ENCODE measurements at regions not wholly inside any gene's neighbourhood (a gene's known extent, or its start where the extent isn't known, plus 50 kb on each side); places are given as distances from the start of the nearest gene placed in this dataset.

GRCh38 chr10:24046060-24046459, 162.9 kb upstream of the KIAA1217 start:
- no peak for TF ChIP-seq EZH2 (IDR thresholded peaks at IDR 0.05; ENCODE audit: insufficient read depth, poor library complexity, severe bottlenecking)
- TF ChIP-seq EZH2phosphoT487 (IDR thresholded peaks at IDR 0.05; ENCODE audit: insufficient read depth, low read depth) = no peak

Data from GM23248 (cell line).